ENCODE measurements at regions not wholly inside any gene's neighbourhood (a gene's known extent, or its start where the extent isn't known, plus 50 kb on each side); places are given as distances from the start of the nearest gene placed in this dataset.

- Histone ChIP-seq H3K9me2 (replicated peaks; ENCODE audit: insufficient read depth) (no peaks in the 10 kb centered on the region), H3K27me3 (no peaks in the 10 kb centered on the region), H3K79me2 (no peaks in the 10 kb centered on the region), H3K4me2 (no peak overlapping the region), H3K4me1 (ENCODE audit: insufficient read depth) (no peaks in the 10 kb centered on the region), H3K27ac (no peak overlapping the region), H2AFZ (no peak overlapping the region), H4K20me1 (ENCODE audit: insufficient read depth, poor library complexity, severe bottlenecking) (no peaks in the 10 kb centered on the region), H3K36me3 (replicated peaks; ENCODE audit: insufficient read depth, low read depth) (no peaks in the 10 kb centered on the region), H3K9me3 (ENCODE audit: low read depth) (no peaks in the 10 kb centered on the region), H3K4me3 (no peak overlapping the region)
- DNase-seq (ENCODE audit: low spot score) = no peak
- 79% methylated on average over 1 of the region's 1 CpG for WGBS (ENCODE audit: low lambda C conversion rate, missing lambda C conversion rate)
- TF ChIP-seq EZH2 (IDR thresholded peaks at IDR 0.05; ENCODE audit: borderline replicate concordance) = no peak
- TF ChIP-seq CTCF (IDR thresholded peaks at IDR 0.05; ENCODE audit: poor library complexity) = no peak
- TF ChIP-seq EZH2phosphoT487 (IDR thresholded peaks at IDR 0.05; ENCODE audit: low read depth, severe bottlenecking, unreplicated experiment) = no peak
Measured at GRCh38 chr16:60816461-60816860, 1219.8 kb downstream of the CDH8 start.

GRCh38 chr16:60815865-60816264 is 1220.4 kb downstream of the CDH8 start:
- H3K36me3 ChIP-seq (replicated peaks; ENCODE audit: insufficient read depth, low read depth) = no peaks in the 10 kb centered on the region
- TF ChIP-seq EZH2 (IDR thresholded peaks at IDR 0.05; ENCODE audit: borderline replicate concordance) = no peak
- no peak for TF ChIP-seq EZH2phosphoT487 (IDR thresholded peaks at IDR 0.05; ENCODE audit: low read depth, severe bottlenecking, unreplicated experiment)
- no peak for TF ChIP-seq CTCF (IDR thresholded peaks at IDR 0.05; ENCODE audit: poor library complexity)
- no peaks in the 10 kb centered on the region for H3K4me1 ChIP-seq (ENCODE audit: insufficient read depth)
- no peak overlapping the region for H2AFZ ChIP-seq
- H3K27ac ChIP-seq = no peak overlapping the region
- no peaks in the 10 kb centered on the region for H3K9me2 ChIP-seq (replicated peaks; ENCODE audit: insufficient read depth)
- H3K79me2 ChIP-seq = no peaks in the 10 kb centered on the region
- no peak for DNase-seq (ENCODE audit: low spot score)
- H3K27me3 ChIP-seq = no peaks in the 10 kb centered on the region
- no peak overlapping the region for H3K4me2 ChIP-seq
- H3K9me3 ChIP-seq (ENCODE audit: low read depth) = no peaks in the 10 kb centered on the region
- no peaks in the 10 kb centered on the region for H4K20me1 ChIP-seq (ENCODE audit: insufficient read depth, poor library complexity, severe bottlenecking)
- 67% methylated on average over 3 of the region's 3 CpGs for WGBS (ENCODE audit: low lambda C conversion rate, missing lambda C conversion rate)
- no peak overlapping the region for H3K4me3 ChIP-seq

GRCh38 chr16:60815033-60815432 is 1221.2 kb downstream of the CDH8 start:
- no peaks in the 10 kb centered on the region for H3K9me2 ChIP-seq (replicated peaks; ENCODE audit: insufficient read depth)
- WGBS (ENCODE audit: low lambda C conversion rate, missing lambda C conversion rate) = 81% methylated on average over 3 of the region's 3 CpGs

More at GRCh38 chr16:60815033-60815432, 1221.2 kb downstream of the CDH8 start:
- H3K9me3 ChIP-seq (ENCODE audit: low read depth) = no peaks in the 10 kb centered on the region
- TF ChIP-seq EZH2phosphoT487 (IDR thresholded peaks at IDR 0.05; ENCODE audit: low read depth, severe bottlenecking, unreplicated experiment) (no peak), CTCF (IDR thresholded peaks at IDR 0.05; ENCODE audit: poor library complexity) (no peak)
- no peaks in the 10 kb centered on the region for H3K4me1 ChIP-seq (ENCODE audit: insufficient read depth)
- no peaks in the 10 kb centered on the region for H3K79me2 ChIP-seq
- no peak overlapping the region for H3K4me2 ChIP-seq
- no peaks in the 10 kb centered on the region for H4K20me1 ChIP-seq (ENCODE audit: insufficient read depth, poor library complexity, severe bottlenecking)
- no peaks in the 10 kb centered on the region for H3K27me3 ChIP-seq
- no peak overlapping the region for H2AFZ ChIP-seq
- no peaks in the 10 kb centered on the region for H3K36me3 ChIP-seq (replicated peaks; ENCODE audit: insufficient read depth, low read depth)
- H3K27ac ChIP-seq = no peak overlapping the region
- no peak for DNase-seq (ENCODE audit: low spot score)
- H3K4me3 ChIP-seq = no peak overlapping the region

All from hepatocyte (in vitro differentiated cells).